Keratinocyte (primary cell): ENCODE measurements at regions not wholly inside any gene's neighbourhood (a gene's known extent, or its start where the extent isn't known, plus 50 kb on each side); places are given as distances from the start of the nearest gene placed in this dataset.

Experiments
- DNase-seq: peaks from one replicate; pipeline ENCODE4 v3.0.0-alpha.2; 2011; ENCODE audit warnings: low read depth, missing footprints, low spot score
- FAIRE-seq: peaks from 2 replicates; lab custom pipeline; 2011; peaks lifted over from hg19 to GRCh38; lab: Jason Lieb, UNC
- H2AFZ ChIP-seq: 2 replicates; pipeline ENCODE4 v1.6.0; 2012; ENCODE audit warnings: low read length, control low read depth, inconsistent platforms; ENCODE audit not compliant: control insufficient read depth
- H3K27ac ChIP-seq: 2 replicates; pipeline ENCODE4 v1.5.1; 2011; ENCODE audit warnings: low read length; ENCODE audit not compliant: control insufficient read depth, insufficient read depth
- H3K27me3 ChIP-seq: 3 replicates; pipeline ENCODE4 v1.6.0; 2011; ENCODE audit warnings: low read length; ENCODE audit not compliant: control insufficient read depth, insufficient read depth; ENCODE audit errors: extremely low read depth
- H3K36me3 ChIP-seq, 2 experiments: 2 replicates in 1 of 2; 3 replicates in 1 of 2; pipeline ENCODE4 v1.5.1; 2011; ENCODE audit warnings: low read length in 2 of 2, mild to moderate bottlenecking in 1 of 2; ENCODE audit not compliant: control insufficient read depth in 2 of 2, insufficient read depth in 2 of 2; ENCODE audit errors: extremely low read depth in 1 of 2
- H3K4me1 ChIP-seq: 3 replicates; pipeline ENCODE4 v1.5.1; 2011; ENCODE audit warnings: low read length; ENCODE audit not compliant: control insufficient read depth, insufficient read depth; ENCODE audit errors: extremely low read depth
- H3K4me2 ChIP-seq: 3 replicates; pipeline ENCODE4 v1.6.0; 2011; ENCODE audit warnings: low read depth, low read length; ENCODE audit not compliant: control insufficient read depth, insufficient read depth; ENCODE audit errors: extremely low read depth
- H3K4me3 ChIP-seq, 3 experiments: fragments of 200-600 bp in 1 of 3; sonication (generic) in 1 of 3; 2 replicates in 2 of 3; 3 replicates in 1 of 3; pipeline ENCODE4 v1.5.1; 2011 to 2016; ENCODE audit warnings: low read length in 3 of 3, mild to moderate bottlenecking in 3 of 3, control low read depth in 2 of 3, inconsistent platforms in 1 of 3, low read depth in 1 of 3, mixed read lengths in 1 of 3, mixed run types in 1 of 3, moderate library complexity in 1 of 3; ENCODE audit not compliant: control insufficient read depth in 2 of 3, insufficient read depth in 2 of 3; ENCODE audit errors: extremely low read depth in 1 of 3
- H3K79me2 ChIP-seq: 2 replicates; pipeline ENCODE4 v1.6.0; 2012; ENCODE audit warnings: low read length; ENCODE audit not compliant: control insufficient read depth, insufficient read depth
- H3K9ac ChIP-seq: 3 replicates; pipeline ENCODE4 v1.6.0; 2011; ENCODE audit warnings: low read length; ENCODE audit not compliant: control insufficient read depth, insufficient read depth; ENCODE audit errors: extremely low read depth
- H3K9me1 ChIP-seq: 3 replicates; pipeline ENCODE4 v1.6.0; 2011; ENCODE audit warnings: low read length; ENCODE audit not compliant: control insufficient read depth, insufficient read depth; ENCODE audit errors: extremely low read depth
- H3K9me3 ChIP-seq: 2 replicates; pipeline ENCODE4 v1.5.1; 2012; ENCODE audit warnings: low read depth, low read length; ENCODE audit not compliant: control insufficient read depth
- H4K20me1 ChIP-seq: 3 replicates; pipeline ENCODE4 v1.6.0; 2011; ENCODE audit warnings: low read length; ENCODE audit not compliant: control insufficient read depth, insufficient read depth; ENCODE audit errors: extremely low read depth
- CTCF ChIP-seq, 3 experiments: IDR thresholded peaks in 1 of 3; conservative IDR thresholded peaks in 1 of 3; optimal IDR thresholded peaks in 1 of 3; 2 replicates in 2 of 3; 3 replicates in 1 of 3; pipeline versions ENCODE3 to v1.5.1; 2011; ENCODE audit warnings: low read length in 3 of 3, mild to moderate bottlenecking in 3 of 3, moderate library complexity in 2 of 3, control low read depth in 1 of 3, inconsistent platforms in 1 of 3; ENCODE audit not compliant: insufficient read depth in 2 of 3; ENCODE audit errors: extremely low read depth in 1 of 3
- EZH2 ChIP-seq: IDR thresholded peaks from one replicate; pipeline ENCODE4 v1.6.1; 2012; ENCODE audit warnings: inconsistent platforms, mild to moderate bottlenecking, low read length, moderate library complexity
- dilution Hi-C: fragments of 300-500 bp; cut with MboI; formaldehyde crosslinking; loops from one replicate; pipeline ENCODE4 v1.7.0; 2020; ENCODE audit warnings: low sequenced_read_pairs; ENCODE audit not compliant: extremely low pct_ligation_motif_present

GRCh38 chr5:110288766-110289511 is 437.5 kb downstream of the TMEM232 start:
- H2AFZ ChIP-seq: no peak overlapping the region
- H3K79me2 ChIP-seq: no peaks in the 10 kb centered on the region
- FAIRE-seq: no peak
- H3K9me3 ChIP-seq: no peaks in the 10 kb centered on the region
- no peaks in the 10 kb centered on the region for H4K20me1 ChIP-seq
- no peaks in the 10 kb centered on the region for H3K27me3 ChIP-seq
- no peak overlapping the region for H3K9ac ChIP-seq
- H3K4me2 ChIP-seq: no peak overlapping the region
- no peaks in the 10 kb centered on the region for H3K36me3 ChIP-seq
- H3K4me1 ChIP-seq: no peaks in the 10 kb centered on the region
- H3K4me3 ChIP-seq: no peak overlapping the region
- no peak overlapping the region for H3K27ac ChIP-seq
- no peak for DNase-seq
- H3K9me1 ChIP-seq: no peaks in the 10 kb centered on the region
- no peak for TF ChIP-seq CTCF (optimal IDR thresholded peaks at IDR 0.05 in 1 of 3, IDR thresholded peaks at IDR 0.05 in 1 of 3, conservative IDR thresholded peaks at IDR 0.05 in 1 of 3; ENCODE audit: extremely low read depth in 1 of 3, insufficient read depth in 2 of 3, low read length in 3 of 3)
- TF ChIP-seq EZH2: no peak
- dilution Hi-C loops: no loop called here

- no peak for TF ChIP-seq EZH2
- TF ChIP-seq CTCF (optimal IDR thresholded peaks at IDR 0.05 in 1 of 3, IDR thresholded peaks at IDR 0.05 in 1 of 3, conservative IDR thresholded peaks at IDR 0.05 in 1 of 3; ENCODE audit: extremely low read depth in 1 of 3, insufficient read depth in 2 of 3, low read length in 3 of 3): no peak
- FAIRE-seq (no peak), DNase-seq (no peak)
- Histone ChIP-seq H3K4me1 (no peaks in the 10 kb centered on the region), H3K4me2 (no peak overlapping the region), H3K4me3 (no peak overlapping the region), H3K9me3 (no peaks in the 10 kb centered on the region), H2AFZ (no peak overlapping the region), H4K20me1 (no peaks in the 10 kb centered on the region), H3K27me3 (no peaks in the 10 kb centered on the region), H3K9ac (no peak overlapping the region), H3K27ac (no peak overlapping the region), H3K9me1 (no peaks in the 10 kb centered on the region), H3K36me3 (no peaks in the 10 kb centered on the region), H3K79me2 (no peaks in the 10 kb centered on the region)
- dilution Hi-C loops: no loop called here
These were observed 437.0 kb downstream of the TMEM232 start for GRCh38 chr5:110289512-110289810.
